GM13977 (cell line): ENCODE measurements at regions not wholly inside any gene's neighbourhood (a gene's known extent, or its start where the extent isn't known, plus 50 kb on each side); places are given as distances from the start of the nearest gene placed in this dataset.
"Not testable (repeated sequence)": the region's sequence is repeated elsewhere in the genome, so short reads cannot be mapped to it uniquely, and the experiment has no call there.

Experiments used
- DNase-seq: peaks from one replicate; pipeline ENCODE4 v3.0.0; 2012; ENCODE audit warnings: low spot score
- CTCF ChIP-seq: IDR thresholded peaks from 2 replicates; pipeline ENCODE4 v1.5.1; 2012; ENCODE audit warnings: mild to moderate bottlenecking, control low read depth; ENCODE audit not compliant: insufficient read depth; ENCODE audit errors: extremely low read depth, missing control alignments
- in situ Hi-C: fragments of 300-500 bp; cut with MboI; formaldehyde crosslinking; loops from one replicate; pipeline ENCODE4 v1.12.0; 2022; ENCODE audit warnings: low sequenced_read_pairs, low pct_unique_long_range_greater_than_20kb, mixed read lengths, inconsistent platforms; ENCODE audit not compliant: unreplicated experiment

- no peak for DNase-seq
- in situ Hi-C loops, result no loop called here
Observed at GRCh38 chr6:19605624-19606023, 231.5 kb upstream of the ID4 start.

DNA sequence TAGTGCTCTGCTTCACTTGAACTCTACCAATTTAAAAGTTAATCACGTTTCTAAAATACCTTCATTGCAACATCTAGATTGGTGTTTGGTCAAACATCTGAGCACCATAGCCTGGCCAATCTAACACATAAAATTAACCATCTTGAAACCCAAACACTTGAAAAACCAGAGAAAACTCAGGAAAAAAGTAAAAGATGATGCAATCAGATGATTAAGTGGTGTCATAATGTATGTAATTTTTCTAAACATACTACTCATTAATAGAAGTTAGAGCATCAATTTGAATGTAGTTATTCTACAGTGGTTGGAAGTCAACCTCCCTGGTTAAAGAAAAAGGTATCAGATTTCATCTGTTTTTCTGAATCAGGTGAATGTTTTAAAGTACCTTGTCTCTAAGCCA is 228.6 kb upstream of the ID4 start:
- DNase-seq, result no peak
- in situ Hi-C loops, result no loop called here
- no peak for TF ChIP-seq CTCF

More at GRCh38 chr6:19605624-19606023, 231.5 kb upstream of the ID4 start:
- TF ChIP-seq CTCF, result no peak

DNA sequence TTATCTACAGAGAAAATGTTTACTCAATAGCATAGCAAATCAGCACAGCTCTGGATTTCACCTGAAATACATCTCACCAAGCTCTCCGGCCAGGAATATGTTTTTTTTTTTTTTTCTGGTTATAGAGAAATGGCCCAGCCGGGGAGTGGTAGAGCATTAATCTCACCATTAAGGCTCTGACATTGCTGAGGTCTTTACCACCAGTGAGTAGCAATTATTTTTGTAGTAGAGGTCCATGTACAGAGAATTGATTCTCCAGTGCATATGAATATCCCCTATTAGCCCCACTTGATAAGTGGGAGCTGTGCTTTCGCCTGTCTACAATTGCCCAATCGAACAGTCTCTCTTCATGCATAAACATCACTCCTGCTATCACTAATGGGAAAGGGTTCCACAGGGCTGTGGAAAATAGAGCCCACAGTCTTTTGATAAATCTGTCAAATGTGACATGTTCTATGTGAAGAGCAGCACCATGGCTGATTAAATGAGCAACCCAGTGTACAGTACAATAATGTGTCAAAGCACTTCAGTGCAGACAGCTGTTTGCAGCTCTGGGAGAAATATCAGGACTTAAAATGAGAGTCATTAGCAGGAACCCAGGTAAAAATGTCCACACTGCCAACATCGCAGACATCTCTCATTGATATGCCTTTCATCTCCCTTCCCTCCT is 227.1 kb upstream of the ID4 start:
- DNase-seq, result no peak
- in situ Hi-C loops, result no loop called here
- no peak for TF ChIP-seq CTCF

DNA sequence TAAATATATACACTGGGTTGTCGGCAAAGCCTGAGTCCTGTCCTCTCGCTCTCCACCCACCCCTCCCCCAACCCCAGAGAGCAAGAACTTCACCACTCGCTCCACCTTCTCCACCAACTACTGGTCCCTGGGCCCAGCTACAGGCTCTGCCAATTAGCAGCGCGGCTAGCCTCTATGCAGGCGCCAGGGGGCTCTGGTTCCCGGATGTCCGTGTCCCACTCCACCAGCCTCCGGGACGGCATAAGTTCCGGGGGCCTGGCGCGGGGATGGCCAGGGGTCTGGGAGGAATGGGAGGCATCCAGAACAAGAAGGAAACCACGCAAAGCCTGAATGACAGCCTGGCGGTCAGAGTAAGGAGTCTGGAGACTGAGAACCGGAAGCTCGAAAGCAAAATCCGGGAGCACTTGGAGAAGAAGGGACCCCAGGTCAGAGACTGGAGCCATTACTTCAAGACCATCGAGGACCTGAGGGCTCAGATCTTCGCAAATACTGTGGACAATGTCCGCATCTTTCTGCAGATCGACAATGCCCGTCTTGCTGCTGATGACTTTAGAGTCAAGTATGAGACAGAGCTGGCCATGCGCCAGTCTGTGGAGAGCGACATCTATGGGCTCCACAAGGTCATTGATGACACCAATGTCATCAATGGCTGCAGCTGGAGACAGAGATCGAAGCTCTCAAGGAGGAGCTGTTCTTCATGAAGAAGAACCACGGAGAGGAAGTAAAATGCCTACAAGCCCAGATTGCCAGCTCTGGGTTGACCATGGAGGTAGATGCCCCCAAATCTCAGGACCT is 224.3 kb upstream of the ID4 start:
- DNase-seq, in situ Hi-C loops: not testable (repeated sequence)

GRCh38 chr6:19613678-19614077 is 223.5 kb upstream of the ID4 start:
- in situ Hi-C loops, result no loop called here
- no peak for TF ChIP-seq CTCF
- no peak for DNase-seq

DNA sequence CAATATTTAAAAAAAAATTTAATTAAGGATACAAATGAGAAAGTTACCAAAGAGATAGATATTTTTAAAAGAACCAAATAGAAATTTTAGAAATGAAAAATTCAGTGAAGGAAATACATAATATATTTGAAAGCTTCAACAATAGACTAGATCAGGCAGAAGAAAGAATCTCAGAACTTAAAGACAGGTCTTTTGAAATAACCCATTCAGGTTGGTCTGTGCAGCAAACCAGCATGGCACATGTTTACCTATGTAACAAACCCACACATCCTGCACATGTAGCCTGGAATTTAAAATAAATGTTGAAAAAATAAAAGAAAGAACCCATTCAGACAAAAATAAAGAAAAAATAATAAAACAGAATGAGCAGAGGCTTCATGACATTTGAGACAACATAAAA is 221.1 kb upstream of the ID4 start:
- no peak for TF ChIP-seq CTCF
- DNase-seq, result no peak
- in situ Hi-C loops, result no loop called here

DNA sequence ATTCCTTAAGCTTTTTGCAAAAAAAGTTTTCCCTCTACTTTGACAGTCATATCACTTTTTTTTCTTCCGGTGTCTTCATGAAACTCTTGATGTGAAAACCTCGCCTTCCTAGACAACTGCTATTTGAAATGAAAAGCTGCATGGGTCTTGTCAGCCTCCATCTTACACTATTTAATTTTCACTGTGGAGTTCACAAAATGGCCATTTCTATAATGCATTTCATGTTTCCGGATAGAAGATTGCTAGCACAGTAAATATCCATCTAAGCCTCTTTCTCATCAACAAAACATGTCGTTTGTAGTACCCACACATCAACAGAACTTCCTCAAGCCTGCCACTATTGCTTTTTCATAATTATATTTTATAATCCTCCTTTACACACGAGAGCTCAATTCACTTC is 204.9 kb upstream of the ID4 start:
- no peak for DNase-seq
- in situ Hi-C loops, result no loop called here
- TF ChIP-seq CTCF, result no peak
